ENCODE measurements at regions not wholly inside any gene's neighbourhood (a gene's known extent, or its start where the extent isn't known, plus 50 kb on each side); places are given as distances from the start of the nearest gene placed in this dataset.
"Not testable (repeated sequence)": the region's sequence is repeated elsewhere in the genome, so short reads cannot be mapped to it uniquely, and the experiment has no call there.

GRCh38 chr13:21228738-21229137 lies 52.3 kb downstream of the MRPL57 start:
- no peak overlapping the region for H3K4me3 ChIP-seq
- H3K27ac ChIP-seq: no peak overlapping the region
- H3K4me1 ChIP-seq: no peaks in the 10 kb centered on the region
- no peaks in the 10 kb centered on the region for H3K36me3 ChIP-seq
- H3K9me3 ChIP-seq (replicated peaks): no peaks in the 10 kb centered on the region
- no peaks in the 10 kb centered on the region for H3K27me3 ChIP-seq
- no peak for DNase-seq

GRCh38 chr13:21229241-21230024 lies 53.0 kb downstream of the MRPL57 start:
- no peak overlapping the region for H3K4me3 ChIP-seq
- no peaks in the 10 kb centered on the region for H3K9me3 ChIP-seq (replicated peaks)
- H3K27ac ChIP-seq: no peak overlapping the region
- no peaks in the 10 kb centered on the region for H3K4me1 ChIP-seq
- H3K36me3 ChIP-seq: no peaks in the 10 kb centered on the region
- no peaks in the 10 kb centered on the region for H3K27me3 ChIP-seq
- no peak for DNase-seq

GRCh38 chr13:21230516-21230915 lies 54.1 kb downstream of the MRPL57 start:
- Histone ChIP-seq H3K36me3 (no peaks in the 10 kb centered on the region), H3K27me3 (0 out of 2 replicates have a peak, but pooled peaks cover 5% of the 10 kb centered on the region), H3K9me3 (replicated peaks) (no peaks in the 10 kb centered on the region), H3K4me1 (no peaks in the 10 kb centered on the region), H3K4me3 (no peak overlapping the region), H3K27ac (no peak overlapping the region)
- DNase-seq: no peak

GRCh38 chr13:21231426-21231940 lies 55.0 kb downstream of the MRPL57 start:
- H3K4me1 ChIP-seq: no peaks in the 10 kb centered on the region
- H3K27me3 ChIP-seq: 0 out of 2 replicates have a peak, but pooled peaks cover 5% of the 10 kb centered on the region
- H3K9me3 ChIP-seq (replicated peaks): no peaks in the 10 kb centered on the region
- H3K36me3 ChIP-seq: no peaks in the 10 kb centered on the region
- DNase-seq: no peak
- no peak overlapping the region for H3K27ac ChIP-seq
- no peak overlapping the region for H3K4me3 ChIP-seq

GRCh38 chr13:21232196-21232595 lies 55.7 kb downstream of the MRPL57 start:
- no peak overlapping the region for H3K4me3 ChIP-seq
- H3K27ac ChIP-seq: no peak overlapping the region
- 0 out of 2 replicates have a peak, but pooled peaks cover 5% of the 10 kb centered on the region for H3K27me3 ChIP-seq
- no peaks in the 10 kb centered on the region for H3K4me1 ChIP-seq
- no peak for DNase-seq
- H3K36me3 ChIP-seq: no peaks in the 10 kb centered on the region
- no peaks in the 10 kb centered on the region for H3K9me3 ChIP-seq (replicated peaks)

GRCh38 chr13:21232599-21232998 lies 56.1 kb downstream of the MRPL57 start:
- H3K4me3 ChIP-seq: no peak overlapping the region
- H3K27ac ChIP-seq: no peak overlapping the region
- H3K4me1 ChIP-seq: no peaks in the 10 kb centered on the region

GRCh38 chr13:21233086-21233485 lies 56.6 kb downstream of the MRPL57 start:
- no peak overlapping the region for H3K27ac ChIP-seq
- DNase-seq: no peak
- no peaks in the 10 kb centered on the region for H3K9me3 ChIP-seq (replicated peaks)
- no peak overlapping the region for H3K4me3 ChIP-seq
- no peaks in the 10 kb centered on the region for H3K4me1 ChIP-seq
- no peaks in the 10 kb centered on the region for H3K36me3 ChIP-seq
- 0 out of 2 replicates have a peak, but pooled peaks cover 5% of the 10 kb centered on the region for H3K27me3 ChIP-seq

More at GRCh38 chr13:21232599-21232998, 56.1 kb downstream of the MRPL57 start:
- H3K27me3 ChIP-seq: 0 out of 2 replicates have a peak, but pooled peaks cover 5% of the 10 kb centered on the region
- no peaks in the 10 kb centered on the region for H3K36me3 ChIP-seq
- DNase-seq: no peak
- no peaks in the 10 kb centered on the region for H3K9me3 ChIP-seq (replicated peaks)

- peak; percentile 18 to 27 for DNase-seq
- no peaks in the 10 kb centered on the region for H3K9me3 ChIP-seq (replicated peaks)
- H3K27ac ChIP-seq: no peak overlapping the region
- H3K36me3 ChIP-seq: no peaks in the 10 kb centered on the region
- 0 out of 2 replicates have a peak, but pooled peaks cover 5% of the 10 kb centered on the region for H3K27me3 ChIP-seq
- no peaks in the 10 kb centered on the region for H3K4me1 ChIP-seq
- no peak overlapping the region for H3K4me3 ChIP-seq
These were observed 58.1 kb downstream of the MRPL57 start for GRCh38 chr13:21234526-21234925.

GRCh38 chr13:21235174-21235573 lies 58.7 kb downstream of the MRPL57 start:
- Histone ChIP-seq H3K4me1 (no peaks in the 10 kb centered on the region), H3K4me3 (no peak overlapping the region), H3K9me3 (replicated peaks) (no peaks in the 10 kb centered on the region), H3K36me3 (no peaks in the 10 kb centered on the region), H3K27ac (no peak overlapping the region), H3K27me3 (0 out of 2 replicates have a peak, but pooled peaks cover 5% of the 10 kb centered on the region)
- no peak for DNase-seq

- Histone ChIP-seq H3K36me3 (no peaks in the 10 kb centered on the region), H3K4me3 (no peak overlapping the region), H3K27ac (no peak overlapping the region), H3K27me3 (0 out of 2 replicates have a peak, but pooled peaks cover 5% of the 10 kb centered on the region), H3K9me3 (replicated peaks) (no peaks in the 10 kb centered on the region), H3K4me1 (no peaks in the 10 kb centered on the region)
- DNase-seq: no peak
These were observed 60.6 kb downstream of the MRPL57 start for GRCh38 chr13:21237081-21237480.

GRCh38 chr13:21238267-21238666 lies 61.8 kb downstream of the MRPL57 start:
- no peak for DNase-seq
- Histone ChIP-seq H3K9me3 (replicated peaks) (no peaks in the 10 kb centered on the region), H3K27me3 (0 out of 2 replicates have a peak, but pooled peaks cover 5% of the 10 kb centered on the region), H3K36me3 (no peaks in the 10 kb centered on the region), H3K4me3 (no peak overlapping the region), H3K27ac (no peak overlapping the region), H3K4me1 (no peaks in the 10 kb centered on the region)

GRCh38 chr13:21240586-21240985 lies 64.1 kb downstream of the MRPL57 start:
- Histone ChIP-seq H3K9me3 (replicated peaks) (no peaks in the 10 kb centered on the region), H3K36me3 (no peaks in the 10 kb centered on the region), H3K4me1 (no peaks in the 10 kb centered on the region), H3K27me3 (no peaks in the 10 kb centered on the region), H3K27ac (no peak overlapping the region), H3K4me3 (no peak overlapping the region)
- peak in 1 of 2 experiments; percentile 36 for DNase-seq

- Histone ChIP-seq H3K27ac (no peak overlapping the region), H3K36me3 (no peaks in the 10 kb centered on the region), H3K27me3 (no peaks in the 10 kb centered on the region), H3K4me3 (no peak overlapping the region), H3K9me3 (replicated peaks) (no peaks in the 10 kb centered on the region), H3K4me1 (no peaks in the 10 kb centered on the region)
- DNase-seq: peak in 1 of 2 experiments; percentile 18
These were observed 65.8 kb downstream of the MRPL57 start for GRCh38 chr13:21242236-21242635.

- H3K4me1 ChIP-seq: no peaks in the 10 kb centered on the region
These were observed 66.8 kb downstream of the MRPL57 start for GRCh38 chr13:21243045-21243897.

GRCh38 chr13:21243898-21244184 lies 67.4 kb downstream of the MRPL57 start:
- not testable (repeated sequence) for H3K4me1 ChIP-seq; H3K27ac ChIP-seq; H3K4me3 ChIP-seq; H3K9me3 ChIP-seq (replicated peaks); H3K27me3 ChIP-seq; DNase-seq; H3K36me3 ChIP-seq

More at GRCh38 chr13:21243045-21243897, 66.8 kb downstream of the MRPL57 start:
- H3K9me3 ChIP-seq (replicated peaks): no peaks in the 10 kb centered on the region
- no peak overlapping the region for H3K27ac ChIP-seq
- no peak overlapping the region for H3K4me3 ChIP-seq
- DNase-seq: no peak
- H3K36me3 ChIP-seq: no peaks in the 10 kb centered on the region
- no peaks in the 10 kb centered on the region for H3K27me3 ChIP-seq

Measured in SJCRH30 (cell line).